HG03558 (cell line): ENCODE measurements at regions not wholly inside any gene's neighbourhood (a gene's known extent, or its start where the extent isn't known, plus 50 kb on each side); places are given as distances from the start of the nearest gene placed in this dataset.

ENCODE experiments used
- ATAC-seq: cut with Tn5 transposase; IDR thresholded peaks from one replicate; pipeline ENCODE4 v1.9.1; 2021; ENCODE audit warnings: moderate number of reproducible peaks; ENCODE audit not compliant: unreplicated experiment; ENCODE audit errors: extremely low read depth

DNA sequence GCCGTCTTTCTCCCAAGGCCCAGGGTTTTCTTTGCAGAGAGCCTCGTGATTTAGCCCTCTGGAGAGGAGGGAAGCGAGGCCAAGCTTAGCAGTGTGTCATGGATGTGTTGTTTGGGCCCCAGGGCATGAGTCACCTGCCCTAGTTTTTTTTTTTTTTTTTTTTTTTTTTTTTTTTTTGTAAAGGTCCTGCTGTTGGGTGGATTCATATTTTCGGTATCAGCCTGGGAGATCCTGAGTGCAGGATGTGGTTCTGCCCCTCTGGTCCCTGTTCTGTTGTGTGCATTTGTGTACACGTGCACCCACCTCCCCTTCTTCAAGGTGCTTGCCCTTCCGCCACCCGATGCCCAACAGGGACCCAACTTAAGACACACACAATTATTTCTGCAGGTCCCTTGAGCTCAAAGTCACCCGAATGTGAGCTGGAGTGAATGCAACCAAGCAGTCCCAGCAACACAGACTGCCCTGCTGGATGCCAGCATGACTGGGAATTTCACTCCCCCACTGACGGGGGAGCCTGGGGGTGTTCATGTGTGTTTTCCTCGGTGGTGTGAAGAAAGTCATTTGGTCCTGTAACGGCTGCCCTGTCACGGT, 265.8 kb upstream of the TNRC6C start:
- ATAC-seq: no peak

DNA sequence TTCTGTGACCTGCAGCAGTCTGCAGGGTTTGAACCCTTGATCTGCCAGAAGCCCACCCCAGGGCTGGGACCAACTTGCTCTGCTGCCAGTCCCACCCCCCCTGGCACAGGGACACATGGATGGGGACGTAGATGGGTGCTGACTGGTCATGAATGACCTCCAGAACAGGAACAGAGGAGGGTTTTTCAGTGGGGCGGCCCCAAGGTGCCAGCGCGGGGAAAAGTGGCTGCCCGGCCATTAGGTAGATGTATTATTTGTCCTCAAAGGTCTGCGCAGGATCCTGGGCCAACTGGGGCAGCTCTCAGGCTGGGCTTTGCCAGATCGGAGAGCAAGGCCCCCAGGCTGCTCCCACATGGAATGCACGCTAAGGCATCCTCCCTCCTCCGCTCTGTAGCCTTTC, 265.2 kb upstream of the TNRC6C start:
- ATAC-seq: no peak

DNA sequence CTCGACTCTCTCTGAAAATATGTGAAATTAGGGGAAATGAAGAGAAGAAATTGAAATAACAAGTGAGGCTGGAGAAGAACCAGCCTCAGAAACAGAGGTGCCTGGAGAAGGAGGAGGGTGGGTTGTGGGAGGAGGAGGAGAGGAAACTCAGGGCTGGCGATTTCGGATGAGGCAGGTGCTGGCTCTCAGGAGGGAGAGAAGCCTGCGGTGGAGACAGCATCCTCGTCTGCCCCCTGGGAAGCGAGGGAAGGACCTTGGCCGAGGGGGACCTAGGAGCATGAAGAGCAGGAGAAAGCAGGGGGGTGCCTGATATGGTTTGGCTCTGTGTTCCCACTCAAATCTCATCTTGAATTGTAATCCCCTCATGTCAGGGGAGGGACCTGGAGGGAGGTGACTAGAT, 264.7 kb upstream of the TNRC6C start:
- ATAC-seq: no peak

DNA sequence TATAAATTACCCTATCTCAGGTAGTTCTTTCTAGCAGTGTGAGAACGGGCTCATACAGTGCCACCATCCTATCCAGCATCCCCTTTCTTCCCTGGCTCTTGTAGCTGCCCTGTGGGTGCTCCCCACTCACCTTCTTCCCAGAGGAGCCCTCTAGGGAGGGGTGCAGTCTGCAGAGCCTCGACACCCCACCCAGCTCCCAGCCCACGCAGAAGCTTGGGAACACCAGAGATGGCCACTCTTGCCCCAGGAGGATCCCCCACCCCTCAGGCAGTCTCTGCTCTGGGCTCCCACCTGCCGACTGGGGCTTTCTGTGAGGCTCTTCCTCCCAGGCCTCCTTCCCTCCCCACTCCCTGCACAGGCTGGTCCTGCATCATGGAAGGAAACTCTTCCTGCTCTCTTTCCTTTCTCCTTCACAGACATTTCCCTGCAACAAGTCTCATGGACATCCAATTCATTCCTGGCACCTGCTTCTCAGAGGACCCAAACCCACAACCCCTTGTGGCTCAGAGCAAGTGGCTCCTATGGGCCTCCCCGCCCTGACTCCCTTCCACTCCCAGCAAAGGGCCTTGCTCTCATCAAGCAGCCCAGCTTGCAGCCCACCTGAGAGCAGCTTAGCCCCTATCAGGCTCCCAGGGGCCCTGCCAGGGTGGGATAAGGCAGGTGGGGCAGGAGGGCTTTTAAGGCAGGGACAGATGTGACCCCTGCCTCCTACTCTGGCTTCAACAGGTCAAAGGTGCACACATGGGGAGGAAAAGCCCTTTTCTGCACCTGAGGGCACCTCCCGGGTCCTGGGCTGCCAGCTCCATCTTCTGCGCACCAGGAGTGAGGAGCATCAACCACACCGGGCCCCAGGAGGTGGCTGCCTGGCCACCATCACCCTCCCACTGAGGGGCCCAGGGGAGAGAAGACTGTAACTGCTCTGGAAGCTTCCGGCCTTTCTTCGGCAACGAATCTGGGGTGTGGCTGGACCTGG, 263.8 kb upstream of the TNRC6C start:
- no peak for ATAC-seq

DNA sequence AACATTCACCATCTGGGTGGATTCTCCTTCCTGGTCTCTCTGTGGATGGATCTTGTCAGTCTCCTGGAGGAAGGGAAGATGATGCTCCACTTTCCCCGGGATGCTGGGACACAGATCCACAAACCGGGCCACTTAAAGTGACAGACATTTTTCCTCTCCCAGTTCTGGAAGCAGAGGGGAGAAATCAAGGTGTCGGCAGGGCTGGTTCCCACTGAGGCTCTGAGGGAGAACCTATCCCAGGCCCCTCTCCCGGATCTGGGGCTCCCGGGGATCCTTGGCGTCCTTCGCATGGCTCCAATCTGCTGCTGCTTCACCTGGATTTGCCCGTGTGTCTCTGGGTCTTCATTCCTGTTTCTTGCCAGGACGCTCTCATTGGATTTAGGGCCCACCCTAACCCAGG, 263.1 kb upstream of the TNRC6C start:
- no peak for ATAC-seq

DNA sequence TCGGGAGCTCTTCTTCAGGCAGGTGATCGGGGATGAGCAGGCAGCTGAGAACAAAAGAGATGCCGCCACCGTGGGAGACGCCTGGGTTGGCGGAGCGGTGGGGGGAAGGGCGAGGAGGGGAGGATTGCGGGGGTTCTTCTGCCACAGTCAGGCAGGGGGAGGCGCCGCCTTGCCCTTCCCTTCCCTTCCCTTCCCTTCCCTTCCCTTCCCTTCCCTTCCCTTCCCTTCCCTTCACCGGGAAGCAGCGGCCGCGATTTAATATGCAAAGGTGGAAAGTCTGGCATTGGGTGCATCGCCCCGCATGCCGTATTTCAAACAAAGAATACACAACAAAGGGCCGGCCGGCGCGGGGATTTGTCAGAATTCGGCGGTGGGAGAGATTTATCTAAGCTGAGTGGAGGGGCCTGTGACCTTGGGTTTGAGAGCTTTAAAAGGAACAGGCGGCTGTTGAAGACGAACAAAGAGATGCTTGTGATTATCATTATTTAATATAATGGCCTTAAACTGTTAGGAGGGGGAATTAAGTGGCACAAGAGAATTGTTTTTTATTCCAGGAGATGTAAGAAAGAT, 262.3 kb upstream of the TNRC6C start:
- no peak for ATAC-seq

DNA sequence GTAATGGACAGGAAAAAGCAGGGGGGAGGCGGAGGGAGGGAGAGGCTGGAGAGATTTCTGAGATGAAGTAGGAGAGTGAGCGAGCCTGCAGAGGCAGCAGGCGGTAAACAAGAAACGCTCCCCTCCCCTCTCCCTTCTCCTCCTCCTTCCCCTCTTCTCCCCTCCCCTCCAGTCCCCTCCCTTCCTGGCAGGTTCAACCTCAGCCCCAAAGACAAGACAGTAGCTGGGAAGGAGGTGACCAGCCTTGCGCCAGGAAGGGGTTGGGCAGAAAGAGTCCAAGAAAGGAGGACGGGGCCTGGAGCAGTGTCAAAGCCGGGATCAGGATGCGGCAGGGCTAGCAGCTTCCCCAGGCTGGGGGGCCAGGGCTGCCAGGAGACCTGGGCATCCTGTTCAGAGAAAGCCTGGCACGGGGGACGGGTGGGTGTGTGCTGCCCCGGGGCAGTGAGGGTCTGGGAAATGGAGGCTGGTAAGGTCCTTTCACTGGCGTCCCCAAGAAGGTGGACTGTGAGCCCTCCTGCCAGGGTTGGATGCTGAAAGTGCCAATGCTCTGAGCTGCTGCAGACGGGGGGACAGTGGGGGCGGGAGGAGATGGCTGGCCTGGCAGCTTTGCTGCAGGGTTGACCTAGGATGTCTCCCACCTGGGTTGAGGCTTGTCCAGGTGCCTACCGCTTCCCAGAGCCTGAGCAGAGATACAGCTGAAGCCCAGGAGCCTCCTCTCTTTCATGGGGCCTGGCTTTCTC, 261.6 kb upstream of the TNRC6C start:
- no peak for ATAC-seq

DNA sequence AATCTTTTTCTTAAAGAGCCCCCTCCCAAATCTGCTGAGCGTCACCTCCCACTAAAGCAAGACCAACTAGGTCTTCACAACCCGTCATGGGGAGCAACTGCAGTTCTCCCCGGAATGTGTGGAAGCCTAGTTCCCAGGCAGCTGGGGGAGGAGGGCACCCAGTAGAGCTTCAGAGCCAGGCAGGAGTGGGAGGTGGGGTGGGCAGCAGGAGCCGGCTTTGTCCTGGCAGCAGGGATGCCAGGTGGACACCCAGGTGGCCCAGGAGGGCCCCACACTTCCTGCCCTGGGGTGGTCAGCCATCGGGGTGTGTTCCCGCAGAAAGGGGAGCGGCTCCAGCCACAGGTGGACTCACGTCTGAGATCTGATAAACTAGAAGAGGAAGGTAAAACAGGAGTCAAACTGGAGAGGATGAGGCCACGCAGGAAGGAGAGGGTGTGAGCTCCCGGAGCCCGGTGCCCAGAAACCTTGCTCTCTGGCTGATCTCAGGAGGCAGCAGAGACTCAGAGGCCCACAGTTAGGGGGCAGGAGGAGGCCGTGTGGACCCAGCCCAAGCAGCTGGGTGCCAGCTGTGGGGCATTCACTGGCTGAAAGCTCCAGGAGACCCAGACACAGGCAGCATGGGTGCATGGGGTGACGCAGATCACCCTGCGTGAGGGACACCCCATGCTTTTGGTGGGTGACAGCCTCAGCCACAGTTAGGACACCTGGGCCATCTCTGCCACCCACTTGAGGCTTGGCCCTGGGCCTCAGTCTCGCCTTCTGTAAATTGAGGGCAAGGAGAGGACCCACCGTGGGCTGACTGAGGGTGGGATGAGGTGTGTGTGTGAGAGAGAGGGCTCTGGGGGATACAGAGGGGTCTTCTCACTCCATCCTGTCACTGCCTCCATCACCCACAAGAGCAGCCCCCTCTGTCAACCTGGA, 260.8 kb upstream of the TNRC6C start:
- ATAC-seq: no peak

DNA sequence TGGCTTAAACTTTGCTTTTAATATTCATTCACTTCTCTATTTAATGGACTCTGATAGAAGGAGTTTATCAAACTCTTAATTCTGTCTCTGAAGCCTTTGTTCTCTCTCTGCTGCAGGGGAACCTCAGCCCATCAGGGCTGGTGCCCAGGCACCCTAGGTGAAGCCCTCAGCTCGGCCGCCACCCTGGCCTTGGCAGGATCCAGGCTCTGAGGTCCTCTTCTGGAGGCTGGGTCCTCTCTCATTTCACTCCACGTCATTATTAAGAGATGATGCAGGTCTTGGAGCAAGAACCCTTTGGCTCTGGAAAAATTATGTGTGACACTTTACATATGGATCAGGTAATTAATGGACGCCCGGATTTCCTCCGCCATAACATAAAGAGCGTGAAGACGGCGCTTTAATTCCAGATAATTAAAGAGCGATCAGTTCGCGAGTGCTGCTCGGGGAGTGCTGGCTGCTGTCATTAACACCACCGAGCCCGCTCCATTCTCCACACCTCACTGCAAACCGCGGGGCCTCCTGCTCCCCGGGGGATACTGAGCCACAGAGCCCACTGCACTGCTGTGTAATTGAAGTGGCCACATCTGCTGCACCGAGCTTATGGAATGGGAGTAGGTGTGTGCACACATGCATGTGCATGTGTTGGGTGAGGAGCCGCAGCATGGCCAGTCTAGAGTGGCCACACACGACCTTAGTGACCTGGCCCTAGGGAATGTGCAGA, 259.4 kb upstream of the TNRC6C start:
- no peak for ATAC-seq

DNA sequence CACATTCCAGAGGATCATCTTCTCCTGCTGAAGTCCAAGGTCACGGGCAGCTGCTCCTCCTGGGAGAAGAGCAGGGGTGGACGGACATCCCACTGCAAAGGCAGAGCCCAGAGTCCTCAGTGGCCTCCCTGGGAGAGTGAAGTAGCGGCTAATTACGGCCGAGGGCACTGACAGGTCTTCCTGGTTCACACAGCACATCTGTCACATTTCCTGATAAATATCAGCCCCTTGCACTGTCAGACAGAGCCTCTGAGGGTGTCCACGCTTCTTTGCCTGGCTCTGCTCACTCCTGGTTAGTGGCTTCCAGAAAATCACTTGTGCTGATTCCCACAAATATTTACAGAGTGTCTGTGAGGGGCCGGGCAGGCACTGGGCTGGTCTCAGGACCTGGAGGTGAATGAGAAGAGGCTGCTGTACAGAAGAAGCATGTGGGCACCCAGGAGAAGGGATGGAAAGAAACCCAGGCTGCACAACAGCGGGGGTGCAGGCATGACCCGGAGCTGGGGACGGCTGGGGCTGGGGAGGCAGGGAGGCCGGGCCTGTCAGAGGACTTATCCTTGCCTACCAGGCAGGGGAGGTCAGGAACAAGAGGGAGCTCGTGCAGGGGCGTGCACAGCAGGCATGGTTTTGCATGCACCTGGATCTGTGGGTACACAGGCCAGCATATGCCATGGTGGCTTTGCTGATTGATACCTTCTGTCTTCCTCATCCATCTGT, 258.2 kb upstream of the TNRC6C start:
- no peak for ATAC-seq

DNA sequence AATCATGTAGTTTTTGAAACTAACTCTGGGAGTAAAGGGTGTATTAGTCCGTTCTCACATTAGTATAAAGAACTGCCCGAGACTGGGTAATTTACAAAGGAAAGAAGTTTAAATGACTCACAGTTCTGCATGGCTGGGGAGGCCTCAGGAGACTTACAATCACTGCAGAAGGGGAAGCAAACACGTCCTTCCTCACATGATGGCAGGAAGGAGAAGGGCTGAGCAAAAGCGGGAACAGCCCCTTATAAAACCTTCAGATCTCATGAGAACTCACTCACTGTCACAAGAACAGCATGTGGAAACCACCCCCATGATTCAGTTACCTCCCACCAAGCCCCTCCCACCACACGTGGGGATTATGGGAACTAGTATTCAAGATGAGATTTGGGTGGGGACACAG, 256.5 kb upstream of the TNRC6C start:
- ATAC-seq: no peak

DNA sequence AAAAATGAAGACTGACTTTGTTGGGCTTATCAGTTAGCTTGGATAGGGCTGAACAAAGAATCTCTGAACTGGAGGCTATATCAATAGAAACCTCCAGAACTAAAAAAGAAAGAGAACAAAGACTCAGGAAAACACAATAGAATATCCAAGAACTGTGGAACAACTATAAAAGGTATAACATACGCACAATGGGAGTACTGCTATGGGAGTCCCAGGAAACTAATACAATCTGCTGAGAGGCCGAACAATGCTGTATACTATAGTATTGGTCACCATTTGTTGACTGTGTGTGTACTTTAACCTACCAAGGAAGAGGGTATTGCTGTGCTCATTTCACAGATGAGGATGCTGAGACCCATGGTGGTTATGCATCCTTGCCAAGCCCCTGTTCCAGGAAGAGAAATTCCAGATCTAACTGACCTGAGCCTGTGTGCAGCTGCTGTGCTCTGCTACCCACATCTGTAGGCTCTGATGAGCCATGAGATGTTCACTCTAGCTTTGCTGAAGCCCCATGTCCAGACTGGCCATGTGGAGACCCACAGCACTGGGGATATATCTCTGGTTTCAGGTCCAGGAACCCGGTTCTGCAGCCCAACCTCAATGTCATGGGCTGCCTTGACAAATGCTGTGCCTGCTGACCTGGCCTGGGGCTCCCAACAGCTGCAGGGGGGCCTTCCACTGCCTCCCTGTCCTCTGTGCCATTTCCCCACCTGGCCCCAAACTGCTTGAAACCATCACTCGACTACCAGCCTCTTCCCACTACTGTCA, 254.3 kb upstream of the TNRC6C start:
- no peak for ATAC-seq

DNA sequence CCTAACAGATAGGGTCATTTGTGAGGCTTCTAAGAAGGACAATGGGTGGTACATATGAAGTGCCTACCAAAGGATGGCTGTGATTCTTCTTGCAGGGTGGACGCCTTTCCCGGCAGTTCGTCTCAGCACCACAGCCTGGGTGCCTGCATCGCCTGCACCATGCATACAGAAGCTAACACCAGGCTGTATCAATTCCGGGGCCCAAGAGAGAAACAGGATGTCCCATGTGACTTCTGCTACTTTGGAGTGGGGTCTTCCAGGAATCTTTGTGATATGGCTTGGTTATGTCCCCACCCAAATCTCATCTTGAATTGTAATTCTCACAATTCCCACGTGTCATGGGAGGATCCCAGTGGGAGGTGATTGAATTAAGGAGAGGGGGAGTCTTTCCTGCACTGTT, 251.6 kb upstream of the TNRC6C start:
- ATAC-seq: no peak

DNA sequence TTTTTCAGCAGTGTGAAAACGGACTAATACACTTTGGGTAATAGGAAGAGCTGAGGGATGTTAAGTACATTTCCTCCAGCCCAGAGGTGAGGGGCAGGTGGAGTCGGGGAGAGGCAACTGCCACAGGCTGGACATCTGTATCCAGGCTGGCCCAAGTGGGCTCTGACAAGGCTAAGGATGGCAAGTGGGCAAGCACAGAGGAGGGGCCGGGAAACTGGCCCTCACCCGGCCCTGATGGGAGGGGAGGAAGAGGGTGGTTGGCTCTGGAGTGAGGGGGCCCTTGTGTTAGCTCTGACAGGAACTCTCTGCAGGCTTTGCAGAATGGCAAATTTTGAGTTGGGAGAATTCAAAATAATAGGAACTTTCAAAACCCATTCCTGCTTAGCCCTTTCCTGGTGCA, 251.0 kb upstream of the TNRC6C start:
- no peak for ATAC-seq

DNA sequence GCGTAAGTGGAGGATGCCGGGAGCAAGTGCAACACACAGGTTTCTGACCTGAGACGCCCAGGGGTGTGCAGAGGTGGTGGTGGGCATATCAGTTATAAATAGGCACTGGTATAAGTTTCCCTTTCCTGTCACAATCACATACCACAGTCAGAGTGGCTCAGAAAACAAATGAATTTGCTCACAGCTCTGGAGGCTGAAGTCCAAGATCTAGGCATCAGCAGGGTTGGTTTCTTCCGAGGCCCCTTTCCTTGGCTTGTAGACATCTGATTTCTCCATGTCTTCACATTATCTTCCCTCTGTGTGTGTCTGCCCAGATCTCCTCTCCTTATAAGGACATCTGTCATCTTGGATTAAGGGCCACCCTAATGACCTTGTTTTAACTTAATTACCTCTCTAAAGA, 250.5 kb upstream of the TNRC6C start:
- ATAC-seq: no peak

DNA sequence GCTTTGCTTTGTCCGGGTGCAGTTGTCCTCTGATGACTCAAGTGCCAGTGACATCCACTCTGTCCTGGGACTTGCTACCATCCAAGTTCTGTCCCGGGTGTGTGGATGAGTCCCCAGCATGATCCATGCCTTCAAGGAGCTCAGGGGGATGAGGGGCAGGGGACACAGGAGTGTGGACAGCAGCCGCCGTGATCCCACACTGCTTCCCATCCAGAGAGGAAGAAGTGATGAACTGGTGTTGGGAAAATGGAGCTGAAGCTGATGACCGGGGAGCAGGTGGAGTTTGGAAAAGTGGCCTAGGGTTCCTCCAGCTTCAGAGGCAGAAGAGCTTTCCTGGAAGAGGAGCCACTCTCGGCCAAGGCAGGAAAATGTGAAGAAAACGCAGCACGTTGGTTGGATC, 249.6 kb upstream of the TNRC6C start:
- ATAC-seq: no peak

DNA sequence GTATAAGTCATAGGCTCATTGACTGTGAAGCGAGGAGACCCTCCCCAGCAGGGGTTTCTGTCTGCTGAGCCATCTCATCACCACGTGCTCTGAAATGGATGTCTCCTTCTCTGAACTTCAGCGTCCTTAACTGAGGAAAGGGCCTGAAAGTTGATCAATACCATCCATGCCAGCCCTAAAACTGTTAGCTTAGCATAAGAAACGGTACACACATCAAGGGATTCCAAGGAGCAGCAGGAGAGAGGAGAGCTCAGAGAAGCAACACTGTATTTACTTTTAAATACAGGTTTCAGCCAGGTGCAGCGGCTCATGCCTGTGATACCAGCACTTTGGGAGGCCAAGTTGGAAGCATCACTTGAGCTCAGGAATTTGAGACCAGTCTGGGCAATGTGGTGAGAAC, 248.9 kb upstream of the TNRC6C start:
- ATAC-seq: no peak

DNA sequence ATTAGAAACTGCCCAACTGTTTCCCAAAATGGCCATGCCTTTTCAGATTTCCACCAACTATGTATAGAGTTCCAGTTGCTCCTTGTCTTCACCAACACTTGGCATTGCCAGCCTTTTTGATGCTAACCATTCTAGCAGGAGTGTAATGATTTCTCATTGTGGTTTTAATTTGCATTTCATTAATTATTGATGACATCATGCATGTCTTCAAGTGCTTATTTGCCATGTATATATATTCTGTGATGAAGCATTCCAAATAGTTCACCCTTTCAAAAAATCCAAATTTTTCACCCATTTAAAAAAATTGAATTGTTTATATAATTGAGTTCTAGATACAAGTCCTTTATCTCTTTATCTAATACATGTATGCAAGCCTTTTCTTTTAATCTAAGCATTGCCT, 245.9 kb upstream of the TNRC6C start:
- ATAC-seq: no peak
